Left ventricle myocardium inferior (tissue), 1 donor: ENCODE measurements at regions not wholly inside any gene's neighbourhood (a gene's known extent, or its start where the extent isn't known, plus 50 kb on each side); places are given as distances from the start of the nearest gene placed in this dataset.

Source experiments
- DNase-seq: peaks from one replicate; pipeline ENCODE4 v3.0.0-alpha.2; 2020
- H3K27ac ChIP-seq: fragments of 200-600 bp; replicated peaks from 2 replicates; pipeline ENCODE4 v1.8.0; 2021
- H3K27me3 ChIP-seq: fragments of 200-600 bp; 2 replicates; pipeline ENCODE4 v1.8.0; 2021; ENCODE audit warnings: low read depth
- H3K36me3 ChIP-seq: fragments of 200-600 bp; 2 replicates; pipeline ENCODE4 v1.8.0; 2021
- H3K4me1 ChIP-seq: fragments of 200-600 bp; 2 replicates; pipeline ENCODE4 v1.8.0; 2021
- H3K4me3 ChIP-seq: fragments of 200-600 bp; 2 replicates; pipeline ENCODE4 v1.8.0; 2021; ENCODE audit warnings: mild to moderate bottlenecking, moderate library complexity
- H3K9me3 ChIP-seq: fragments of 200-600 bp; replicated peaks from 2 replicates; pipeline ENCODE4 v1.8.0; 2021
- intact Hi-C: fragments of 100-400 bp; cut with micrococcal nuclease; formaldehyde crosslinking; loops from one replicate; pipeline ENCODE4 v1.11.0; 2022
- TF ChIP-seq, protein P1 (sequence below): fragments of 200-600 bp; IDR thresholded peaks from 2 replicates; pipeline ENCODE4 v1.8.0; 2021; ENCODE audit warnings: antibody characterized with exemption, mild to moderate bottlenecking, borderline replicate concordance
- donor health status: DM: no; HTN: yes; CAD: no; lungs with severe emphysema.

- DNase-seq: no peak
- TF ChIP-seq, protein P1, sequence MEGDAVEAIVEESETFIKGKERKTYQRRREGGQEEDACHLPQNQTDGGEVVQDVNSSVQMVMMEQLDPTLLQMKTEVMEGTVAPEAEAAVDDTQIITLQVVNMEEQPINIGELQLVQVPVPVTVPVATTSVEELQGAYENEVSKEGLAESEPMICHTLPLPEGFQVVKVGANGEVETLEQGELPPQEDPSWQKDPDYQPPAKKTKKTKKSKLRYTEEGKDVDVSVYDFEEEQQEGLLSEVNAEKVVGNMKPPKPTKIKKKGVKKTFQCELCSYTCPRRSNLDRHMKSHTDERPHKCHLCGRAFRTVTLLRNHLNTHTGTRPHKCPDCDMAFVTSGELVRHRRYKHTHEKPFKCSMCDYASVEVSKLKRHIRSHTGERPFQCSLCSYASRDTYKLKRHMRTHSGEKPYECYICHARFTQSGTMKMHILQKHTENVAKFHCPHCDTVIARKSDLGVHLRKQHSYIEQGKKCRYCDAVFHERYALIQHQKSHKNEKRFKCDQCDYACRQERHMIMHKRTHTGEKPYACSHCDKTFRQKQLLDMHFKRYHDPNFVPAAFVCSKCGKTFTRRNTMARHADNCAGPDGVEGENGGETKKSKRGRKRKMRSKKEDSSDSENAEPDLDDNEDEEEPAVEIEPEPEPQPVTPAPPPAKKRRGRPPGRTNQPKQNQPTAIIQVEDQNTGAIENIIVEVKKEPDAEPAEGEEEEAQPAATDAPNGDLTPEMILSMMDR: no peak
- intact Hi-C loops: no loop called here
- no peak overlapping the region for H3K4me3 ChIP-seq
- no peaks in the 10 kb centered on the region for H3K9me3 ChIP-seq
- H3K27me3 ChIP-seq: peaks cover 62% of the 10 kb centered on the region
- H3K36me3 ChIP-seq: no peaks in the 10 kb centered on the region
- H3K27ac ChIP-seq: no peak overlapping the region
- no peaks in the 10 kb centered on the region for H3K4me1 ChIP-seq
Observed at GRCh38 chr12:131583090-131583712, 127.7 kb upstream of the SFSWAP start.

DNA sequence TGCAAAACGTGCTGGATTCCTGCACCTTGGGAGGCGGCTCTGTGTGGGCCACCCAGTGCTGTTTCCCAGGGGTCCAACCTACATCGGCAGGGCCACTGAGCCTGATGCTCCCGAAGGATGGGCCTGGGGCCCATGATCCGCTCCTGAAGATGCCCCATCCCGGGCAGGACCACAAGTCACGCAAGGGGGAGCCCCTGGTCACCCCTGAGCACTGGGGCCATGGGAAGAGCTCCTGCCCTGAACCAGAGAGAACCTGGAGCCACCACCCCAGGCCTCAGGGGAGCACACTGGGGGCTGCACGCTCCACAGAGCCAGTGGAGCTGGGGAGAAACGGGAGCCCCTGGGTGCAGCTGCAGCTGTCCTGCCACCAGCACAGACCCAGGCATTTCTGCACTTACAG lies 124.6 kb upstream of the SFSWAP start:
- Histone ChIP-seq H3K4me3 (no peak overlapping the region), H3K27me3 (peaks cover 66% of the 10 kb centered on the region), H3K9me3 (no peaks in the 10 kb centered on the region), H3K27ac (no peak overlapping the region), H3K36me3 (no peaks in the 10 kb centered on the region), H3K4me1 (no peaks in the 10 kb centered on the region)
- intact Hi-C loops: no loop called here
- TF ChIP-seq, protein P1: no peak
- DNase-seq: no peak

DNA sequence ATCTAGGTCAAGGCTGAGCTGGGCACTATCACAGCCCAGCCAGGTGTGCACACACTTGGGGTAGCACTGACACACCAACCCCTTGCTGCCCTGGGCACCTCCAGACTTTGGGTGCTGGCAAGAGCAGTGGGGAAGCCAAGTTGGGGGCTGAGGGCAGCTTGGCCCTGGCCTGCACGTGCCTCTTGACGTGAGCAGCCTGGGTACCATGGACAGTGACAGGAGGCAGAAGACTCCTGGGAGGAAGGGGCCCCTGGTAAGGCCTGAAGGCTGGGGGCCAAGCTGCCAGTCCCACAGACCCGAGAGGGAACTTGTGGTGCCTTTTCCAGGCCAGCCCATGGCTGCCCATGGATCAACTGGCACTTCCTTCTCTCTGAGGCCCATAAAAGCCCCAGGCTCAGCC lies 124.1 kb upstream of the SFSWAP start:
- H3K36me3 ChIP-seq: no peaks in the 10 kb centered on the region
- intact Hi-C loops: no loop called here
- H3K4me1 ChIP-seq: no peaks in the 10 kb centered on the region
- no peaks in the 10 kb centered on the region for H3K9me3 ChIP-seq
- no peak overlapping the region for H3K27ac ChIP-seq
- peaks cover 71% of the 10 kb centered on the region for H3K27me3 ChIP-seq
- H3K4me3 ChIP-seq: no peak overlapping the region
- no peak for DNase-seq
- TF ChIP-seq, protein P1: no peak

GRCh38 chr12:131587565-131587964 lies 123.3 kb upstream of the SFSWAP start:
- H3K9me3 ChIP-seq: no peaks in the 10 kb centered on the region
- DNase-seq: no peak
- no peak overlapping the region for H3K27ac ChIP-seq
- intact Hi-C loops: no loop called here
- H3K4me3 ChIP-seq: no peak overlapping the region
- TF ChIP-seq, protein P1: no peak
- peaks cover 76% of the 10 kb centered on the region for H3K27me3 ChIP-seq
- H3K36me3 ChIP-seq: no peaks in the 10 kb centered on the region
- no peaks in the 10 kb centered on the region for H3K4me1 ChIP-seq

- intact Hi-C loops: no loop called here
- TF ChIP-seq, protein P1: no peak
- H3K9me3 ChIP-seq: no peaks in the 10 kb centered on the region
- H3K4me3 ChIP-seq: no peak overlapping the region
- H3K36me3 ChIP-seq: no peaks in the 10 kb centered on the region
- no peak for DNase-seq
- H3K27ac ChIP-seq: no peak overlapping the region
- peaks cover 67% of the 10 kb centered on the region for H3K27me3 ChIP-seq
- H3K4me1 ChIP-seq: no peaks in the 10 kb centered on the region
Observed at GRCh38 chr12:131589221-131589897, 121.5 kb upstream of the SFSWAP start.
